D341Med (cell line): ENCODE measurements at regions not wholly inside any gene's neighbourhood (a gene's known extent, or its start where the extent isn't known, plus 50 kb on each side); places are given as distances from the start of the nearest gene placed in this dataset.
A peak's percentile ranks its signal among the peaks of the same experiment; 100 is the strongest.

ENCODE experiments used
- DNase-seq: peaks from one replicate; pipeline ENCODE4 v3.0.0; 2012; ENCODE audit warnings: low spot score

DNA sequence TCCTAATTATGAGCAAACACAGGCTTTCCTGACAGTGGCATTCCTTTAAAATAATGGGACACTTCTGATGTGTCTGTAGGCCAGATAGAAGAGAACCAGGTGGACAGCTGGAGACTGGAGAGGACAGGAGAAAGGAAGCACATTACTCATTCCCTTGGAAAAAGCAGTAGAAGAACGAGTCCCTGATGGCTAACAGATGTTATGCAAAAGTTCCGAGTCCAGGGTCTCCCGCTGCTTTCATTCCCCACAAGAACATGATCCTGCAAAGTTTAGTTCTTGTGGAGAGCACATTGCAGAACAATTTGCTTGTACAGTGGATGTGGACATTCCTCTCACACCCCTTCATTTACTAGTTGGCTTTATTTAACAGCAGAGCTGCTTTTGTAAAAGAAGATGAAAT lies 137.6 kb downstream of the GPAM start:
- no peak for DNase-seq

DNA sequence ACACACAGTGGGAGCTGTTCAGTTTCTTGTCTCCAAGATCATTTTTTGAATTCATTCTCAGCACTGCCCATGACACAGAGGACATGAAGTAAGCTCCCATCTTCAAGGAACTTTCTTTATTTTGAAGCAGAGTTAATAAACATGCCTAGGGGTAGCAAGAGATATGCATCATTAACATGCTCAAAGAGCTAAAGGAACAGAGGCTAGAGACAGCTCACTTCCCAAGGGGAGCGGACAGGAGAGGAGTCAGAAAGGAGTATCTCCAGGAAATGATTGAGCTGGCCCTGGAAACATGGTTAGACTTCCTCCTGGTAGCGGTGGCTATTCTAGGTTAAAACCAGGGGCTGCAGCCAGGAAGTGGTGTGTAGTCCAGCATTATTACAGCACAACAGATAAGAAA lies 135.9 kb downstream of the GPAM start:
- DNase-seq = no peak

DNA sequence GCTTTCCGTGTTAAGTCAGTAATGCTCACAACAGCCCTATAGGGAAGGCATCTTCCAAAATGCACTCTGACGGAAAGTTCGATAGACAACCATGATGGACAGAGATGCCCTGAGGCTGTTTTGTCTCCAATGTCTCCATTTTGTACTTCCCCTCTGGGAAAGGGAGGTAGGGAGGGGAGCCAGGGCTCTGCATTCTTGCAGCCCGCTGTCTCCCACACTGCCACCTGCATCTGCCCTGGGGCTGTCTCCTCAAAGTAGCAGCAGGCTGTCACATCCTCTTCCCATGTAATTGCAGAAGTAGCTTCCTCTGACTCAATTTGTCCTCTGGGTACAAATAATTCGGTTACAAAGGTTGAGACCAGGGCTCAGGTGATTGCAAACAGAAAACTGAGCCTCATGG lies 131.4 kb downstream of the GPAM start:
- DNase-seq = no peak

DNA sequence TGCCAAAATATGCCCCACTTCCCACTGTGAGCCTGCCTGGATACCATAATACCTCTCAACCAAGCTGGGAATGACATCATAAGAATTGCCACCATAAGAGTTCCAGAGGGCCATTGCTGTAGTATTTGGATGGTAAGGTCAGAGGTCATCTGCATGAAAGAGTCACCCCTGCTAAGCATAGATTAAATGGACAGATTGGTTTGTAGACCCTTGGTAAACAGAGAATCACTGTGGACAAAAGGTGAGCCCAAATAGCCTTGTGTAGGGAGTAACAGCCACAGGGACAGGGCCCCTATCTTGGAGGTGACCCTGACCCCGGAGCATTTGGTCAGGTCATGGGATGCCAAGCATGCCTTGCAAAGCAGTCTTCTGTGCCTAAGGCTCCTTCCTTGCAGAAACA lies 129.7 kb downstream of the GPAM start:
- no peak for DNase-seq

DNA sequence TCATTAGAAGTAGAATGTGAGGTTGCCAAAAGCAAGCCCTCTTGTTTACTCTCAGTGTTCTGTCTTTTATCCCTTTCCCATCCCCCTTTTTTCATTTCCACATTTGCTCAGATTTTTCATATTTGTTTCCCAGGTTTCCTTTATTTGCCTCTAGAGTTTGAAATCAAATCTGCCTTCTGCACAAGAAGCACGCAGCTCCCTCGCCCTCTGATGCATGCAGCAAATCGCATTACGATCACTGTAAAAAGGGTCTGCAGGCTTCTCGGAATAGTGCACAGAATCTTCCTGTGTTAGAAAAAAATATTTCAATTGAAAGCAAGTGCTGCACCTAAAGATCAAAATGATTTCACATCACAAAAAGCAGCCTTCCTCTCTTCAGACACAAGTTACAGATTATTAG lies 129.0 kb downstream of the GPAM start:
- no peak for DNase-seq

DNA sequence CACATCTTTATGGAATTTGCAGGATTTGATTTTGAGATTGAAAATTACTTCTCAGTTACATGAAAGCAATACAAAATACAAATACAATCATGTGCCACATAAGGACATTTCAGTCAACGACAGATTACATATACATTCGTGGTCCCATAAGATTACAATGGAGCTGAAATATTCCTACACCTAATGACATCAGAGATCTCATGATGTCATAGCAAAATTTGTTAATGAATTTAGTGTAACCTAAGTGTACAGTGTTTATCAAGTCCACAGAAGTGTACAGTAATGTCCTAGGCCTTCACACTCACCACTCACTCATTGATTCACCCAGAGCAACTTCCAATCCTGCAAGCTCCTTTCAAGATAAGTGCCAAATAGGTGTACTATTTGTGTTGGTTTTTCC lies 126.5 kb downstream of the GPAM start:
- no peak for DNase-seq

DNA sequence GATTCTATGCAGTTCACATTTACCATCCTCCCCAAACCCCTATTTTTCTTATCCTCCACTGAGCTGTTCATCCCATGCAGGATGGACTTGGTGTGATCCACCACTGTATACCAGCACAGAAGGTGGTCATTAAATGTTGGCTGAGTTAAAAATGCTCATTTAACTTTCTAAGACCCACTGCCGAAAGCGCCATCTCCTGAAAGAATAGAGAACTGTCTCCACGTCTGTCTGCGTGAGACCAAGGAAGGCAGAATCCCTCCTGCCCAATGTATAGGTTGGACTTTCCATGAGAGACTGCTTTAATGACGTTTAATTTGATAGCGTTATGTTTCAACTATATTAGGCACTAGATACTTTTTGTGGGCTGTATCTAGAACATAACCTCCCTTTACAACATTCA lies 124.3 kb downstream of the GPAM start:
- DNase-seq = no peak

DNA sequence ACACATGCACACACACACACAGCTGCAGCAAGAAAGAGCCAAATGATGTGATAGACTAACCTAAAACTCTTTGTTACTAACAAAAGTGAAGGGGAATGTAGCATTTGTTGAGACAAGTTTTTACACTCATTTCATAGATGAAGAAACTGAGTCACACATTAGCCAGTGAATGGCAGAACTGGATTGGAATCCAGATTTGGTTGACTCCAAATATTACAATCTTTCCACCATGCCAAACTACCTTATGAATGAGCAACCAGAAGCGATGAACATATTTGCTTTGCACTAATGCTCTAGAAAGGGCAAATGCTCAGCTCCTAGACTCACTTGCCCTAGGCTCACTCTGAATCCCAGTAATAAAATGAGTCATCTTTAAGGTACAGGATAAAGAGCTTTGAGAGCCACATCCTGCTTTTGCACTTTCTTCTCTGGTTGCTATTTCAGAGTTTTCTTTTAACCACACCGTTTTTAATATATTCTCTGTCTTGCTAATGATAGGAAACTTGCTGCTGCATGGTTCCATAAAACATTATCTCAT lies 111.9 kb downstream of the GPAM start:
- DNase-seq = no peak

DNA sequence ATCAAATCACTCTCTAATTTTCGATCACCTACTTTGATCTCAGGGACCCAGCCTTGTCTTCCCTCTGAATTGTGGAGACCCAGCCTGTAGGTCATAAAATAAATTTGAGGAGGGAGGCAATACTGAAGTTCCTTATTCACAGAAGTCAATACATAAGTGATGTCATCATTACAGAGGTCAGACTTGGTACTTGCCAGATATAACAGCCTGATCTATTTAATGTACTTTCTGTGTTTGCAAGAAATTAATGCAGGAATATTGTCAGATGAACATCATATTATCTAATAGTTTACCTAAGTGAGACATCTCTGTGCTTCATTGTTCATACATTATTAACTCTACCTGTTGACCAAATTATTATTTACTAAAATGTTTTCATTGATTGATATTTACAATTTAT lies 105.6 kb downstream of the GPAM start:
- no peak for DNase-seq

DNA sequence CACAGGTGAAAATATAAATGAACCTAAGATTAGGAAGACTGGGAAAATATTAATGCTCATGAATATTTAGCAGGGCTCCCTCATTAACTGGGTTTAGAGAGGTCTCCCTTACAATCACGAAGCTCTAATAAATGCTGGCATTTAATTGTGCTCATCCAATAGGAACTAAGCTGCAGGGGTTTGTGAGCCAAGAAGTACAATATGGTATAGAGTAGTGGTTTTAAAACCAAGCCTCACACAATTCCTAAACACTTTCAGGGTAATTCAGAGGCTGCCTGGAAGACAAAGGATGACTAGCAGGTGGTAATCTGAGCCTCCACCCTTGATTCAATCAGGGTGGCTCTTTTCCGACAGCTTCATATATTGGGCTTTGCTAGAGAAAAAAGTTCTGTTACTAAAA lies 103.3 kb downstream of the GPAM start:
- DNase-seq = no peak

DNA sequence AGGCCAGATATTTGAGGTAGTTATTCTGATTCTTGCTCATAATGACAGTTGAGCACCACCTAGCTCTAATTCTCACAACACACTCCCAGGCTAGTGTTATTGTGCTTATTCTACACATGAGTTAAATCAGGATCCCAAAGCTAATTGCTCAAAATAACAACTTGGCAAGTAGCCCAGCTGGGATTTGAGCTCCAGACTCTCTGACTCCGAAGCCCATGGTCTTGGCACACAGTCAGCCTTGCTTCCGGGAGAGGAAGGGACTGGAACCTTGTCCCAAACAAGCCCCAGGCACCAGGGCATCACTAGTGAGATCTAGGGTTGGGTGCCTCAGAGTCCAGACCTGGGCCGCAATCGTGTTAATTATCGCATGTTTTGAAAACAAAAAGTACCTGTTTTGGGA lies 101.4 kb downstream of the GPAM start:
- peak; percentile 24 for DNase-seq

DNA sequence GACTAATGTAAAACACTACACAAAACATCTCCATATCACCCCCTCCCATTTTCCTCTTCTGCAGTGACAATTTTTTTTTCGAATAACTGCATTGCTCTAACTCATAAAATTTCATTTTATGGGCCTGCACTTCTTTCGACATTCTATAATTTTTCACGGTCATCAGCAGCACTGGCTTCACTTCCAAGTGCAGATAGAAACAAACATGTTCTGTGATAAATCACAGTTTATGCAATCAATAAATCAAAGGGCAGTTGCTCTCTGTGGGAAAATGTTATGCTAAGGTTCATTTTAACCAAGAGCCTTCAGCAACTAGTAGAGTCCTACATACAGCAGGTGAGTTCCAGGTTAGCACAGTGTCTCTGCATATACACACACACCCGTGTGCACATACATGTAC lies 100.1 kb downstream of the GPAM start:
- DNase-seq = no peak

DNA sequence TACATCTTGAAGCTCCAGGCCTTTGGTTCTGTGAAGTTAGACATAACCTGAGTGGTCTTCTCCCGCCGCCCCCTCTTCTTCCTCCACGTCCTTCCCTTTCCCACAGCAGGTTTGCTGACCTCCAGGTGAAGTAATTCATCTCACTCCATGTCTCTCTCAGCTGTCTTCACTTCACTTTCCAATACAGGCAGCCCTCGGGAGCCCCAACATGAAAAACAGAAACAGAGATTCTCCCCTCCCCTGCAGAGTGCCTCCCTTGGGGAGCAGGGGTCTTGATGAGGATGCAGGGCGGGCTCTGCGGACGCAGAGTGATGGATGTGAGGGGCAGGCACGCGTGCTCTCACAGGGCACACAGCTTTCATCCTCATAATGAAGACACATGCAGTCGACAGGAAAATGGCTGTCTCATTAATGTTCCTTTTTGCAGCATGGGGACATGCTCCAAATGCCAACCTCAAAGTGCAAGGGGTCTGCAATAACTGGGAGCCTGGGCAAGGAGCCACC lies 95.6 kb downstream of the GPAM start:
- DNase-seq = no peak

DNA sequence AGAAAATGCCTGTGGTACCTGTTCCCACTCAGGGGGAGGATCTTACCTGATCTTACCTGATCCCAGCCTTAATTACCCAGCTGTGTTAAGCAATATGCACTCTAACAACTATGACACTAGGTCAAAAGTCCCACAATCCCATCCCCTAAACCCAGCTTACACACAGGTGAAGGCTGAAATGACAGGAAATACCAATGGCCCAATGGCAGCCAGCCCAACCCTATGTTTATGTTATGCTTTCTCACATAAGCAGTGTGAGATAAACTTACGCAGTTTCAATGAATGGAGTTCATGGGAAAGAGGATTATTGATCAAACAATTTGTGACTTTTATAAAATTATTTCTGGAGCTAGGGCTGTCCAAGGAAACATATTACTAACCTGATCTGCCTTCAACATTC lies 91.9 kb downstream of the GPAM start:
- DNase-seq = no peak

DNA sequence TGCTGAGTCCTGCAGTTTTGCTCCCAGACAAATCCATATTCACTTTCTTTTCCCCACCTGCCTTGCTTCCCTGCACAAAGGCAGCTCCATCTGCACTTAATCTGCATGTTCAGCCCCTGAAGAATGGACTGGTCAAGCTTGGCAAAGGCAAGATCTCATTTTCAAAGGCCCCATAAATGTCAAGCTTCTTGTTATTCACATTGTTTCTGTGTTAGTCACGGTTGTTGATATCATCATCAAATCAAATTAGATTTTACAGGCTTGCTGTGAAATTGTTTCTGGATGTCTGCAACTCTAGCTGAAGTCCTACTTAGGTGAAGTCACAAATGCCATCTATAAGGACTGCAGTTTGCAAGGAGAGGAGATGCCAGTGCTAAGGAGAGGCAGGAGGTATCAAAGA lies 91.0 kb downstream of the GPAM start:
- no peak for DNase-seq

DNA sequence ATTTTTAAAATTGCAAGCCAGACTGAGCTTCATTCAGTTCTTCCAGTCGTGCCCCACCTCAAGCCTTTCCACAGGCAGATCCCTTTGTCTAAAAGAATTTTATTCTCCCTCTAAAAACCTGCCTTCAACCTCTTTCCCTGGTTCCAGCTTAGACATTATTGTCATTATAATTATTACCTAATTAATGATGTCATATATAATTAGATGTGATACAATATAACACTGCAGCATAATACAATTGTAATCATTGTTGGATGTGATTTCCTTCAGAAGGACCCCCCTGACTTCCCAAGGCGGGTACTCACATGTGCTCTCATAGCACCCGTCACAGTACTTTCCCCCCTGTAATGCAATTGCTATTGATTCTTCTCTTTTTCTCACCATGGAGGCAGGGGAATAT lies 88.6 kb downstream of the GPAM start:
- no peak for DNase-seq

DNA sequence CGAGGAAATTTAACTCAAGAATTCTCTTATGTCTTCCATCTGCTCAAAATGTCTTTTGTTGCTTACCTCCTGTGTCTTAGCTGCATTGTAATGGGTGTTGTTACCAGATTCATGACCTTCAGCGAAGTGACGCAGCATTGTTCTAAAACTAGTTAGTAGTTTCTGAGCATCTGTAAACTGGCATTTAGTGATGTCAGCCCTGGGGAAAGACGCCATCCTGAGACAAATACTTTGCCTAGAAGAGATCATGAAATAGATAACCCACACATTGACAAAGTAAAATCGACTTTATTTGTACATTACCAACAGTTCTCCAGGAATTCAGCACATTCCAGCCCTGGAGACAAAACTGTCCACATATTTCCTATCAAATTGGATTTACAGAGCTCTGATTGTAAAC lies 87.8 kb downstream of the GPAM start:
- DNase-seq = no peak

DNA sequence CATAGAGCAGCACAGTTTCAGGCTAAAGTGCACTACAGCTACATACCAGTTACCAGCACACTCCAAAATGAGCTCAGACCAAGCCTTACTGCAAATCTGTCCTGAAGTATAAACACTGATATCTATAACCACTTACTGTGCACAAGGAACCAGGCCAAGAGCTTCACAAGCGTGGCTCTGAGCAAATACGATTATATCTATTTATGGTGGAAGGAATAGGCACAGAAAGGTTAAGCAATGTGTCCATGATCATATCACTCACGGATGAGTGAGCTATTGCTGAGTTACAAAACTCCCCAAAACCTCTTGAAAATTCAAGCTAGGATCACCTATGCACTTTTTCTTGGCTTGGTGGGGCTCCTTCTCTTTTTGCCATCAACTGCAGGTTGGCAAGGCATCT lies 84.9 kb downstream of the GPAM start:
- DNase-seq = no peak
